ENCODE measurements at regions not wholly inside any gene's neighbourhood (a gene's known extent, or its start where the extent isn't known, plus 50 kb on each side); places are given as distances from the start of the nearest gene placed in this dataset.

- DNase-seq, result no peak
- Histone ChIP-seq H3K27ac (ENCODE audit: low read depth, low read length) (no peak overlapping the region), H3K9ac (ENCODE audit: extremely low read depth, low read length, poor library complexity, severe bottlenecking) (no peak overlapping the region), H3K4me1 (ENCODE audit: control insufficient read depth, insufficient read depth, low read length) (peaks cover 9% of the 10 kb centered on the region), H3K36me3 (ENCODE audit: control insufficient read depth, insufficient read depth, low read length) (no peaks in the 10 kb centered on the region), H3K4me3 (ENCODE audit: low read length) (no peak overlapping the region), H3K9me3 (ENCODE audit: control insufficient read depth, low read length) (no peaks in the 10 kb centered on the region), H3K27me3 (ENCODE audit: control insufficient read depth, insufficient read depth, low read length, poor library complexity, severe bottlenecking) (no peaks in the 10 kb centered on the region)
- Mint-ChIP-seq H3K27ac (no peak overlapping the region), H3K36me3 (ENCODE audit: low read depth) (no peaks in the 10 kb centered on the region), H3K9me3 (no peaks in the 10 kb centered on the region), H3K27me3 (ENCODE audit: insufficient read depth) (no peaks in the 10 kb centered on the region), H3K4me3 (no peak overlapping the region), H3K4me1 (peaks cover 27% of the 10 kb centered on the region)
- TF ChIP-seq CTCF (conservative IDR thresholded peaks at IDR 0.05), result no peak
- WGBS, 2 experiments (ENCODE audit: insufficient coverage in 1 of 2, insufficient read length in 1 of 2), result 93 to 97% methylated on average over 6 of the region's 6 CpGs
Measured at GRCh38 chr18:61951396-61951795, 58.6 kb upstream of the RNF152 start.

- DNase-seq, result no peak
- H3K4me3 ChIP-seq (ENCODE audit: low read length), result no peak overlapping the region
- 60 to 93% methylated on average over 1 to 3 of the region's 3 CpGs for WGBS, 2 experiments (ENCODE audit: insufficient coverage in 1 of 2, insufficient read length in 1 of 2)
- Mint-ChIP-seq H3K4me1 (peaks cover 27% of the 10 kb centered on the region), H3K4me3 (no peak overlapping the region), H3K9me3 (no peaks in the 10 kb centered on the region), H3K36me3 (ENCODE audit: low read depth) (no peaks in the 10 kb centered on the region), H3K27me3 (ENCODE audit: insufficient read depth) (no peaks in the 10 kb centered on the region), H3K27ac (no peak overlapping the region)
- no peaks in the 10 kb centered on the region for H3K27me3 ChIP-seq (ENCODE audit: control insufficient read depth, insufficient read depth, low read length, poor library complexity, severe bottlenecking)
- H3K9me3 ChIP-seq (ENCODE audit: control insufficient read depth, low read length), result no peaks in the 10 kb centered on the region
- no peak for TF ChIP-seq CTCF (conservative IDR thresholded peaks at IDR 0.05)
- H3K27ac ChIP-seq (ENCODE audit: low read depth, low read length), result no peak overlapping the region
- peaks cover 9% of the 10 kb centered on the region for H3K4me1 ChIP-seq (ENCODE audit: control insufficient read depth, insufficient read depth, low read length)
- H3K36me3 ChIP-seq (ENCODE audit: control insufficient read depth, insufficient read depth, low read length), result no peaks in the 10 kb centered on the region
- H3K9ac ChIP-seq (ENCODE audit: extremely low read depth, low read length, poor library complexity, severe bottlenecking), result no peak overlapping the region
Measured at GRCh38 chr18:61950371-61950770, 57.6 kb upstream of the RNF152 start.

GRCh38 chr18:61949946-61950345 lies 57.1 kb upstream of the RNF152 start:
- Histone ChIP-seq H3K9ac (ENCODE audit: extremely low read depth, low read length, poor library complexity, severe bottlenecking) (no peak overlapping the region), H3K4me3 (ENCODE audit: low read length) (no peak overlapping the region), H3K9me3 (ENCODE audit: control insufficient read depth, low read length) (no peaks in the 10 kb centered on the region), H3K4me1 (ENCODE audit: control insufficient read depth, insufficient read depth, low read length) (peaks cover 9% of the 10 kb centered on the region), H3K27ac (ENCODE audit: low read depth, low read length) (peak overlapping the region; percentile 90), H3K36me3 (ENCODE audit: control insufficient read depth, insufficient read depth, low read length) (no peaks in the 10 kb centered on the region), H3K27me3 (ENCODE audit: control insufficient read depth, insufficient read depth, low read length, poor library complexity, severe bottlenecking) (no peaks in the 10 kb centered on the region)
- WGBS, 2 experiments (ENCODE audit: insufficient coverage in 1 of 2, insufficient read length in 1 of 2), result 80 to 84% methylated on average over 7 to 10 of the region's 10 CpGs
- peaks cover 27% of the 10 kb centered on the region for H3K4me1 Mint-ChIP-seq
- H3K4me3 Mint-ChIP-seq, result no peak overlapping the region
- DNase-seq, result no peak
- no peaks in the 10 kb centered on the region for H3K9me3 Mint-ChIP-seq
- no peak for TF ChIP-seq CTCF (conservative IDR thresholded peaks at IDR 0.05)
- no peaks in the 10 kb centered on the region for H3K36me3 Mint-ChIP-seq (ENCODE audit: low read depth)
- no peaks in the 10 kb centered on the region for H3K27me3 Mint-ChIP-seq (ENCODE audit: insufficient read depth)
- no peak overlapping the region for H3K27ac Mint-ChIP-seq

Data from endodermal cell (in vitro differentiated cells).